NB4 (cell line): ENCODE measurements at regions not wholly inside any gene's neighbourhood (a gene's known extent, or its start where the extent isn't known, plus 50 kb on each side); places are given as distances from the start of the nearest gene placed in this dataset.

Experiments used
- DNase-seq: peaks from one replicate; pipeline ENCODE4 v3.0.0; 2010; ENCODE audit warnings: low read depth
- H3K4me3 ChIP-seq: one replicate; pipeline ENCODE4 v1.5.1; 2011; ENCODE audit warnings: mild to moderate bottlenecking, low read depth, low read length, moderate library complexity
- CTCF ChIP-seq: IDR thresholded peaks from one replicate; pipeline ENCODE4 v1.5.1; 2012; ENCODE audit warnings: low read depth, low read length
- MAX ChIP-seq: IDR thresholded peaks from 2 replicates; pipeline ENCODE4 v1.6.1; 2011; ENCODE audit warnings: low read depth, low read length
- MYC ChIP-seq: IDR thresholded peaks from 2 replicates; pipeline ENCODE4 v1.6.1; 2011; ENCODE audit warnings: low read depth, low read length
- POLR2A ChIP-seq: IDR thresholded peaks from 2 replicates; pipeline ENCODE4 v1.6.1; 2011; ENCODE audit warnings: mild to moderate bottlenecking; ENCODE audit not compliant: insufficient read length; ENCODE audit errors: extremely low read depth

GRCh38 chr12:94834036-94834625, 169.4 kb downstream of the NDUFA12 start:
- no peak for TF ChIP-seq MAX
- no peak for TF ChIP-seq POLR2A
- no peak for TF ChIP-seq CTCF
- TF ChIP-seq MYC, result no peak
- DNase-seq, result no peak
- H3K4me3 ChIP-seq, result no peak overlapping the region

- no peak for DNase-seq
- no peak for TF ChIP-seq CTCF
- TF ChIP-seq MAX, result no peak
- TF ChIP-seq POLR2A, result no peak
- no peak for TF ChIP-seq MYC
- H3K4me3 ChIP-seq, result no peak overlapping the region
Observed at GRCh38 chr12:94832780-94833681, 170.5 kb downstream of the NDUFA12 start.

- TF ChIP-seq MAX (no peak), MYC (no peak)
- no peak overlapping the region for H3K4me3 ChIP-seq
- DNase-seq, result no peak
Observed at GRCh38 chr12:94832105-94832504, 171.4 kb downstream of the NDUFA12 start.

GRCh38 chr12:94831081-94831751, 172.3 kb downstream of the NDUFA12 start:
- H3K4me3 ChIP-seq, result no peak overlapping the region
- TF ChIP-seq CTCF, result no peak
- TF ChIP-seq MYC, result no peak
- TF ChIP-seq POLR2A, result no peak
- no peak for TF ChIP-seq MAX
- peak; percentile 70 for DNase-seq

GRCh38 chr12:94829552-94829951, 173.9 kb downstream of the NDUFA12 start:
- DNase-seq, result no peak
- H3K4me3 ChIP-seq, result no peak overlapping the region
- TF ChIP-seq CTCF (no peak), POLR2A (no peak), MAX (no peak), MYC (no peak)
